ENCODE measurements at regions not wholly inside any gene's neighbourhood (a gene's known extent, or its start where the extent isn't known, plus 50 kb on each side); places are given as distances from the start of the nearest gene placed in this dataset.

- Histone ChIP-seq H3K4me2 (no peak overlapping the region), H3K27me3 (ENCODE audit: insufficient read depth) (no peaks in the 10 kb centered on the region), H2AFZ (no peak overlapping the region), H3K4me1 (ENCODE audit: insufficient read depth) (peaks cover 31% of the 10 kb centered on the region), H4K20me1 (replicated peaks; ENCODE audit: insufficient read depth) (no peaks in the 10 kb centered on the region), H3K36me3 (ENCODE audit: insufficient read depth) (no peaks in the 10 kb centered on the region), H3K79me2 (replicated peaks; ENCODE audit: insufficient read depth) (no peaks in the 10 kb centered on the region), H3K4me3 (no peak overlapping the region), H3F3A (replicated peaks; ENCODE audit: low read depth) (no peaks in the 10 kb centered on the region), H3K27ac (ENCODE audit: low read depth) (no peak overlapping the region), H3K9me2 (ENCODE audit: insufficient read depth) (0 out of 2 replicates have a peak, but pooled peaks cover 9% of the 10 kb centered on the region)
- H3K36me3 Mint-ChIP-seq (ENCODE audit: low read depth) = peaks cover 6% of the 10 kb centered on the region; the same call in 2 of the 3 replicates
- peaks cover 4% of the 10 kb centered on the region; the same call in 2 of the 3 replicates for H3K9me3 Mint-ChIP-seq
- peaks cover 36% of the 10 kb centered on the region for H3K4me1 Mint-ChIP-seq
- TF ChIP-seq JUNB (IDR thresholded peaks at IDR 0.05; ENCODE audit: unreplicated experiment) = no peak
- no peak for TF ChIP-seq ETS1 (IDR thresholded peaks at IDR 0.05)
- no peak for TF ChIP-seq CTCF (conservative IDR thresholded peaks at IDR 0.05; ENCODE audit: low read depth in 2 of 2)
- TF ChIP-seq POLR2AphosphoS5 (IDR thresholded peaks at IDR 0.05; ENCODE audit: low read depth) = no peak
- no peak for TF ChIP-seq ZNF462 (CRISPR knock-in tag; IDR thresholded peaks at IDR 0.05)
- TF ChIP-seq REST (IDR thresholded peaks at IDR 0.05; ENCODE audit: unreplicated experiment) = no peak
- no peak for TF ChIP-seq CREB1 (CRISPR knock-in tag; IDR thresholded peaks at IDR 0.05; ENCODE audit: low read depth)
- DNase-seq (ENCODE audit: low spot score) (no peak), ATAC-seq (no peak)
- no peak overlapping the region for H3K27ac Mint-ChIP-seq
- peaks cover 12% of the 10 kb centered on the region for H3K27me3 Mint-ChIP-seq (ENCODE audit: insufficient read depth, low read depth, poor library complexity)
- no peak overlapping the region for H3K4me3 Mint-ChIP-seq
These were observed 408.9 kb downstream of the LRATD1 start for GRCh38 chr2:15041429-15041837.

Data from GM23338 (cell line).